ENCODE measurements at regions not wholly inside any gene's neighbourhood (a gene's known extent, or its start where the extent isn't known, plus 50 kb on each side); places are given as distances from the start of the nearest gene placed in this dataset.

DNA sequence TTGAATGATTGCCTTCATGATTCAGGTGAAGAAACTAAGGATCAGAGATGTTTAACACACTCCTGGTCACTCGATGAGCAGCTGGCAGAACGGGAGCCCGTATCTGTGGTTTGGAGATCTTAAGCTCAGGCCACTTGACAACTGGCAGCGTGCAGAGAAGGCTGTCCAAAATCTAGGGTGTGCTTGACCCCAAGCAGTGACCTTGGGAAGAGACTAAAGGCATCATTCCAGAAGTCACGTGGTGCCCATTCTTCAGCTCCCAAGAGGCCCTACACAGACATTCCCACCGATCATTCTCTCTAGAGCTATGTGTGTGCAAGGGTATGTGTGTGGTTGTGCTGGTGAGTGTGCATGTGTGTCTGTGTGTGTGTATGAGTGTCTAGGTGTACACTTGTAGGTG lies 493.8 kb downstream of the TCERG1L start:
- TF ChIP-seq CTCF (IDR thresholded peaks at IDR 0.05), result no peak
- TF ChIP-seq, protein P1, sequence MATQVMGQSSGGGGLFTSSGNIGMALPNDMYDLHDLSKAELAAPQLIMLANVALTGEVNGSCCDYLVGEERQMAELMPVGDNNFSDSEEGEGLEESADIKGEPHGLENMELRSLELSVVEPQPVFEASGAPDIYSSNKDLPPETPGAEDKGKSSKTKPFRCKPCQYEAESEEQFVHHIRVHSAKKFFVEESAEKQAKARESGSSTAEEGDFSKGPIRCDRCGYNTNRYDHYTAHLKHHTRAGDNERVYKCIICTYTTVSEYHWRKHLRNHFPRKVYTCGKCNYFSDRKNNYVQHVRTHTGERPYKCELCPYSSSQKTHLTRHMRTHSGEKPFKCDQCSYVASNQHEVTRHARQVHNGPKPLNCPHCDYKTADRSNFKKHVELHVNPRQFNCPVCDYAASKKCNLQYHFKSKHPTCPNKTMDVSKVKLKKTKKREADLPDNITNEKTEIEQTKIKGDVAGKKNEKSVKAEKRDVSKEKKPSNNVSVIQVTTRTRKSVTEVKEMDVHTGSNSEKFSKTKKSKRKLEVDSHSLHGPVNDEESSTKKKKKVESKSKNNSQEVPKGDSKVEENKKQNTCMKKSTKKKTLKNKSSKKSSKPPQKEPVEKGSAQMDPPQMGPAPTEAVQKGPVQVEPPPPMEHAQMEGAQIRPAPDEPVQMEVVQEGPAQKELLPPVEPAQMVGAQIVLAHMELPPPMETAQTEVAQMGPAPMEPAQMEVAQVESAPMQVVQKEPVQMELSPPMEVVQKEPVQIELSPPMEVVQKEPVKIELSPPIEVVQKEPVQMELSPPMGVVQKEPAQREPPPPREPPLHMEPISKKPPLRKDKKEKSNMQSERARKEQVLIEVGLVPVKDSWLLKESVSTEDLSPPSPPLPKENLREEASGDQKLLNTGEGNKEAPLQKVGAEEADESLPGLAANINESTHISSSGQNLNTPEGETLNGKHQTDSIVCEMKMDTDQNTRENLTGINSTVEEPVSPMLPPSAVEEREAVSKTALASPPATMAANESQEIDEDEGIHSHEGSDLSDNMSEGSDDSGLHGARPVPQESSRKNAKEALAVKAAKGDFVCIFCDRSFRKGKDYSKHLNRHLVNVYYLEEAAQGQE (IDR thresholded peaks at IDR 0.05; ENCODE audit: insufficient read depth in 1 of 2, low read depth in 2 of 2, low read length in 1 of 2), result no peak
